ENCODE measurements at regions not wholly inside any gene's neighbourhood (a gene's known extent, or its start where the extent isn't known, plus 50 kb on each side); places are given as distances from the start of the nearest gene placed in this dataset.

DNA sequence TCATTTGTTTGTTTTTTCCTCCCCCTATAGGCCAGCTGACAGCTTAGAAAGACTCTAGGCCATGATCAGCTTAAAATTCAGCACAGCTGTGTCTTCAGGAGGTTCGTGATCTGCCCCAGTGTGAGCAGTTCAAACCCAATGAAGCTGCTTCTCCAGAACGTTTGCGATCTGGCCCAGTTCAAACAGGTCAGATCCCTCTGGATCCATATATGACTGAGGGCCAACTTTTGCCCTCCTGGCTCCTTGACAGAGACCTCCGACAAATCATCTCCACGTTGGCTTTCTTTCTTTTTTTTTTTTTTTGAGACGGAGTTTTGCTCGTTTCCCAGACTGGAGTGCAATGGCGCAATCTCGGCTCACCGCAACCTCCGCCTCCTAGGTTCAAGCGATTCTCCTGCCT, 50.2 kb upstream of the ATF7IP2 start:
- H3K79me2 ChIP-seq (ENCODE audit: insufficient read depth, low read length) = no peaks in the 10 kb centered on the region
- H2AFZ ChIP-seq (ENCODE audit: low read depth, low read length, poor library complexity, severe bottlenecking) = no peak overlapping the region
- H3K27me3 ChIP-seq (ENCODE audit: insufficient read depth, low read length) = no peaks in the 10 kb centered on the region
- no peak for DNase-seq (ENCODE audit: low read depth, low spot score)
- BruUV-seq (replicated peaks) = no TSS peak
- no peak overlapping the region for H3K9ac ChIP-seq (ENCODE audit: low read length)
- no peaks in the 10 kb centered on the region for H3K9me2 ChIP-seq (ENCODE audit: insufficient read depth)
- H4K20me1 ChIP-seq (ENCODE audit: insufficient read depth) = no peaks in the 10 kb centered on the region
- POLR2A ChIA-PET = no interaction called here
- H3K9me3 ChIP-seq (ENCODE audit: control insufficient read depth in 1 of 2, insufficient read depth in 1 of 2, low read depth in 1 of 2, low read length in 2 of 2) = peaks cover 0 to 4% of the 10 kb centered on the region in 2 experiments; a peak in 1 of 4 replicates
- RAD21 ChIA-PET (ENCODE audit: low non-redundant PET in 1 of 2, low total read pairs in 2 of 2, uncharacterized antibody in 2 of 2, unreplicated experiment in 2 of 2) = interaction anchor here in 1 of 2 experiments (0.7 kb wide), 1 partner anchor 174 kb away, joined by 3 read pairs; no protein-coding TSS in a partner anchor
- peaks cover 18 to 30% of the 10 kb centered on the region in 2 experiments for H3K4me1 ChIP-seq (ENCODE audit: control insufficient read depth in 1 of 2, insufficient read depth in 2 of 2, low read length in 2 of 2)
- no peaks in the 10 kb centered on the region for H3K36me3 ChIP-seq (ENCODE audit: control insufficient read depth in 1 of 2, insufficient read depth in 2 of 2, low read length in 2 of 2)
- CTCF ChIA-PET = no interaction called here
- intact Hi-C loops (cut with micrococcal nuclease) = no loop called here
- H3K4me2 ChIP-seq (ENCODE audit: low read length) = no peak overlapping the region
- H3K4me3 ChIP-seq (replicated peaks in 1 of 2; ENCODE audit: low read depth in 1 of 2, low read length in 2 of 2) = no peak overlapping the region
- TF ChIP-seq RAD21 (IDR thresholded peaks at IDR 0.05; ENCODE audit: low read depth) = no peak
- TF ChIP-seq SP1 (IDR thresholded peaks at IDR 0.05; ENCODE audit: low read depth) = no peak
- no peak for ATAC-seq
- no peak overlapping the region for H3K27ac ChIP-seq (ENCODE audit: low read depth, low read length)
